Inflammatory macrophage treated with lipopolysaccharide for 1 hour (primary cell): ENCODE measurements at regions not wholly inside any gene's neighbourhood (a gene's known extent, or its start where the extent isn't known, plus 50 kb on each side); places are given as distances from the start of the nearest gene placed in this dataset.
"Not testable (repeated sequence)": the region's sequence is repeated elsewhere in the genome, so short reads cannot be mapped to it uniquely, and the experiment has no call there.

Experiments
- DNase-seq, 2 donors: peaks; one replicate each; pipeline ENCODE4 v3.0.0-alpha.2; 2020 to 2022

DNA sequence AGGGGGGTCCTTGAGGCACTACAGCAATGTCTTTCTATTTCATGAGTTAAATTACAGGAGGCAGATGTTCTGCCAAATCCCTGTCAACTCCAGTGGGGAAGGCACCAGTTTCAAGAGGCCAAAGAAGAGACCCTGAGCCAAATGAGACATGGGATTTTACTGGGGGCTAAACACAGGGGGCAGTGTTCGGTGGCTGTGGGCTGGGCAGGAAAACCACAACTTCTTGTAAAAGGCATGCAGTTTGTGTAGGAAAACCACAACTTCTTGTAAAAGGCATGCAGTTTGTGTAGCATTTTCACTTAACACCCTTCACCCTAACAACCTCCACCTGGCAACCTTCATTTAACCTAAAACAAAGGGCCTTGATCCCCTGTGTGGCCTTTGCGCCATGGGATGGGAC is 61.0 kb downstream of the POLR2M start:
- DNase-seq = no peak

DNA sequence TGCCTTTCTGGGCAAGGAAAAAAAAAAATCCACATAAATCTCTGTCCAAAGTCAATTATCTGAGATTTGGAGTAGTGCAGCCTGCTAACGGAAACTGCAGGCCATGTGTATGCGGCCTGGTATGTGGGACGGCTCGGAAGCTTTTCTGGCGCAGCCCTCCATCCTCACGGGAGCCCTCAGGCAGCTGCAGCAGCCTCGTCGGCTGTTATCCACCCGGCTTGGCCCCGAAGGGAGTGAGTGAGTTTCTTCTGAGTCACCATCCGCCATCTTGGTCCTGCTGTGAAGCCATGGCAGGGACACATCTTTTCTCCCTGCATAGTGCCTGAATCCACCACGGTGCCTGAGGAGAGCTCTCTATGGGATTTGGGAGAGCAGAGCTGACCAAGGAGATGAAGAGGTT is 62.8 kb downstream of the POLR2M start:
- no peak for DNase-seq

DNA sequence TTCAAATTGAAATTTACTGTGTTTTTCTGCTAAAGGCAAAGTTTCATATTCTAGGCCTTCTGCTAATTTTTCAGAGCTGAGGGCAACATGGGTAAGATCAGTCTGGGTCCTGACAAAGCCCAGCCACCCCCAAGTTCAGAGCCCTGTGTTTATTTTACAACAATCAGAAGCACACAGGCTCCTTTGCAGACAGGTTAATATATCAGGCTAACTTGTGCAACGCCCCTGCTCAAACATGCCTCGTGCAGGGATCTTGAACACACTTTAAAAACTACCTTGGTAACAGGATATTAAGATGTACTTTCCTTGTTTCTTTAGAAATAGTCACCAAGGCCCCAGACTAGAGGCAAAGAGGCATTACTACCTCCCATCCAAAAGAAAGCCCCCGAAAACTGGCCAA is 64.0 kb downstream of the POLR2M start:
- DNase-seq = no peak

DNA sequence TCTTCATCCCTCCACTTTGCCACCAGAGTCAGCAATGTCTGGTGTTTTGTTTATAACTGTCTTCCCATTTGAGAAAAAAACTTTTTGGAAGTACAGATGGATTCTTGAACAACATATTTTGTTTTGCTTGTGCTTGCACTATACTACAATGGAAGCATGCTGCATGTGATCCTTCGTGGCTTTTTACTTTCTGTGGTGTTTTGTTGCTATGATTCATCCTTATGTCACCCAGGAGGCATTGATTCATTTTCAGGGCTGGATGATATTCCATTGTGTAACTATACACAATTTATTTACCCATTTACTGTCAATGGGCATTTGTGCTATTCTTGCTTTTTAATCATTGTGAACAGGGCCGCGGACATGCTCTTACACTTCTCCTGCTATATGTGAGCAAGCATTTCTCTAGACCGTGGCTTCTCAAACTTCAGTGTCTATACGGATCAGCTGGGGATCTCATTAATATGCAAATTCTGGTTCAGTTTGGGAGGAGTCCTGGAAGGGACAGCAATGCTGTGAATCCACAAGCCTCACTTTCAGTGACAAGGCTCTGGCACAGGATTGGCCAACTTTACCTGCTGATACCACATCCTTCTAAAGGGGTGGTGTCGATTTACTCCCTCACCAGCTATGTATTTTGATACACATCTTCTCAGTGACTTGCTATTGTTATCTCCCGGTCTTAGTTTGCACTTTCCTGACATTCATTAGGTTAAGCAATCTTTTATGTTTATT is 65.9 kb downstream of the POLR2M start:
- DNase-seq = no peak

DNA sequence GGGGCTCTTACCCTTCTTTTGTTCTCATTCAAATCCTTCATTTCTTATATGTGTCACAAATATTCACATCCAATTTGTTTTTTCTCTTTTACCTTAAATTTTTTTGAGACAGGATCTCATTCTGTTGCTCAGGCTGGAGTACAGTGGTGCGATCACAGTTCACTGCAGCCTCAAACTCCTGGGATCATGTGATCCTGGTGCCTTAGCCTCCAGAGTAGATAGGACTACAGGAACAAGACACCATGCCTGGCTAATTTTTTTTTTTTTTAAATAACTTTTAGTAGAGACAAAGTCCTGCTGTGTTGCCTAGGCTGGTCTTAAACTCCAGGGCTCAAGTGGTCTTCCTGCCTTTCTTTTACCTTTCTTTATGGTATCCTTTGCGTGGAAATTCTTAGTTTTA is 66.5 kb downstream of the POLR2M start:
- no peak for DNase-seq

DNA sequence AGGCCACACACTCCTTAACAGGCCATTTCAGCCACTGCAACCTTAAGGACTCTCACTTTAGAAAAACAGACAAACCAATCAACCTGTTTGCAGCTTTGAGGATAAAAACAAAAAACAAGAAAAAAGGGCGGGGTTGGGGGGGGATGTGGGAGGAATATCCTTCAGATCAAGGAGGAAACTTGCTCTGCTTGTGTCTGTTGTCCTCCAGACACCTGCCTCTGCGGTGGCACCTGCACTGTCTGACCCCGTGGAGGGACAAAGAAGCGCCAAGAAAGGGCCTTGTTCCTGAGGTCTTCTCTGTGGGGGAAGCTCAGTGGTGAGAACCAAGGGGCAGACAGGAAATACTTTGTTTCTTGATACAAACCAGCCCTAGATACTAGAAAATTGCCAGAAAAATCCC is 70.5 kb downstream of the POLR2M start:
- DNase-seq = no peak

DNA sequence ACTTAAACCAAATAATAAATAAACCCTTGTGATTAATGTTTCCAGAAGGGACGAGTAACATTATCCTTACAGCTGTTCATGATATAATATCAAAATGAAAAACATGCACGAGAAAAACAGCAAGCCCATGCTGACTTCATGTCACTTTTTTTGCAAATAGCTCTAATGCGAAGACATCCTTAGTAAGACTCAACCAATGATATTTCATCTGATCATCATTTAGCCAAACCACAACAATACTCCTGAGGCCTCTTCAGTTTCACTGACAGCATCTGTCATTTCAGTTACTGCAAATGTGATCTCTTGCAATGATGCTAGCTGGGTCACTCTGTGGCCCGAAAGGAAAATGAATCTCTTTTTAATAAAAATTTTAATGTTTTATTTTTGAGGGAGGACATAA is 74.0 kb downstream of the POLR2M start:
- DNase-seq = no peak

DNA sequence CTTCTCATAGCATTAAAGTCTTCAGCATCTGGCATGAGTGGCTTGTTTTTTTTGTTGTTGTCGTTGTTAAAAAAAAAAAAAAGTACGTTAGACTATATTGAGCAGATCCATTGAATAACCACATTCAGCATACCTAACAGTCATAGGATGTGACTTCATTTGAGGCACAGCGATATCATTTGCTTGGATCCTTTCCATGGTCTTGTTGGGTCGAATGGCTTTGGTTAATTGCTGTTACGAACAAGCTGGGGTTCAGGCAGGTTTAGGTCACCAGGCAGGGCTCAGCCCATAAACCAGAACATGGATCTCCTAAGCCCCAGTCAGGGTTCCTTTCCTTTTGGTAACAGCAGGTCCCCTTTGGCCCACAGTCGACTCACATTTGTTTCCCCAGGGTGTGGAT is 76.2 kb downstream of the POLR2M start:
- DNase-seq = no peak

DNA sequence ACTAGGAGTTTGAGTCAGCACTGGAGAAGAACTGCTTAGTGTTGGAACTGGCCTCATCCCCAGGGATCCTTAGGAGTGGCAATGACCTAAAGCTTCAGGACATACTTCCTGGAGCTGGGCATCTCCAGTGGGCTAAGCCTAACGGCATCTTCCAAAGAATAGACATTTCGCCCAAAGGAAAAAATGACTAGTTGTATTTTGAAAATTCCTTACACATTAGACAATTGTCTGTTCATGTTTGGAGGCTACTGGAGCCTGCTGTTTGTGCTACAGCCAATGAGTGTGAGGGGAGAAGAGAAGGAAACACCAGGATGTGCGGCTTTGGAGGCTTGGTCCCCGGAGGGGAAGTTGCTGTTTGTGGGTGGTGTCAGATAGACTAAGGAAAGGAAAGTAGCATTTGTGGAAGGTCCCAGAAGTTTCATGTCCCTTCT is 77.6 kb downstream of the POLR2M start:
- DNase-seq = peak; percentile 35 to 37

DNA sequence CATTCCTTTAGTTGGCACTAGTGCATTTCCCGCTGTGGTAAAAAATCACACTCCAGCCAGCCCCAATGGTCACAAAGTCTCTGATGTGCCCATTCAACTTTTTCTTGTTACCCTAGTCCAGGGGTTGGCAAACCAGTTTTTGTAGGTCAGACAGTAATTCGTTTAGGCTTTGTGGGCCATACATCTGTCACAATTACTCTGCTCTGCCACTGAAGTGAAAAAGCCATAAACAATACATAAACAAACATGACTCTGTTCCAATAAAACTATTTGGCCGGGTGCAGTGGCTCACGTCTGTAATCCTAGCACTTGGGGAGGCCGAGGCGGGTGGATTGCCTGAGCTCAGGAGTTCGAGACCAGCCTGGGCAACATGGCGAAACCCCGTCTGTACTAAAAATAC is 78.5 kb downstream of the POLR2M start:
- DNase-seq = no peak

DNA sequence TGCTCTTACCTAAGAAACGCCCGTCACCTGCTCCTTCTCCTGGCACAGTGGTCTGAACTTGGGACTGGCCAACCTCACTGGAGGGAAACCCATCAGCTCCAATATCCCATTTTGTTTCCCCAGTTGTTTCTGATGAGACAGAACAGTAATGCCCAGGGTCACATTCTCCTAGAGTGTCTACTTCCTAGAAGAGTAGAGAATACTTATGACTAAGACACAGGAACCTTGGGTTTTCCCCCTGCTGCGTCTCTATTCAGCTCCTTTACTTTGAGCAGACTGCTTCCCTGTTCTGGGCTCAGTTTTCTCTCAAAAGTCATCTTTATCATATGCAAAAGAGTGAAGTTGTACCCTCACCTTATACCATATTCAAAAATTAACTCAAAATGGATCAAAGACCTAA is 79.4 kb downstream of the POLR2M start:
- DNase-seq = peak; percentile 17 to 25

DNA sequence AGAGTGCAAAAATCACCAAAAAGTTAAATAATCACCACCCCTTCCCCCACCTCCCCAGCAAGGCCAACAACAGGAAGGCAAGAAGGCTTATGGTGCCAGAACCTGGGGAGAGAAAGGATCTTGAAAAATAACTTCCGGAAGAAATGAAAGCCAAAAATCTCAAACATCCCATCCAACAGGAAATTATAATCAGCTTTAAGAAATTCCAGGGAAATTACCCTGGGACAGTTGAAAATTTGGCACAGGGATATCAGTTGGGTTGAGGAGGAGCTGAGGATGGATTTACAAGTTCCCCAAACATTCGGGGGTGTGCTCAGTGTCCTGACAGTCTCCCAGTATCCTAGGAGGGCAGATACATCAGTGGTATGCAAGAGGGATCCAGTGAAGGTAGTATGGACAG is 82.7 kb downstream of the POLR2M start:
- no peak for DNase-seq

DNA sequence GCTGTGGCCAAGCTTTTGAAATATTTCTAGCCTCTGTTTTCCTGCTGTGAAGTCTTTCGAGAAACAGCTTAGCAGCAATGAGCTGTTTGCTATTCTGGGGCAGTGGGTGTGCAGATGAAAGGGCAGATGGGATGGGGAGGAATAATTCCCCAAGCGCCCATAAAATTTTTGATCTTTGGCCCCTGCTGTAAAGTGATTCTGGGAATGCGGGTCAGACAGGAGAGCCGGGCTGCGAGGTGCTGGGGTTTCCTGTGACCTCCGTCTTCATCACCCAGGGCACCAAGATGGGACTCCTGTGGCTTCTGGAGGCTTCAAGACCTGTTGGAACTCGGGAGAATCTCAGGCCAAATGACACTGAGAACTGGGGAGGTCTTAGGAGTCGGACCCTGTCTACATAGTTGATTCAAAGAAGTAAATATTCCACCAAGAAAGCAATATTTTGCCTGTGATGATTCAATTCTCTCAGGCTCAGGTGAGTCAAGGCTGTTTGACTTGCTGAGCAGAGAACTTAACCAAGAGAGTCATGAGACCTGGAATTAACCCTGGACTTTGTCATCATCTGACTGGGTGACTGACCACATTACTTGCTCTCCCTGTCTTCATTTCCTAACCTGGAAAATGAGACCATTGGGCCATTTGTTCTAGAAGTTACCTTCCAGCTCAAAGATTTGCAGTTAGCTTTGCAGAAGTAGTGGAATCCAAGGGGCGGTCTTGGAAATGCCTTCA is 86.4 kb downstream of the POLR2M start:
- DNase-seq = no peak

DNA sequence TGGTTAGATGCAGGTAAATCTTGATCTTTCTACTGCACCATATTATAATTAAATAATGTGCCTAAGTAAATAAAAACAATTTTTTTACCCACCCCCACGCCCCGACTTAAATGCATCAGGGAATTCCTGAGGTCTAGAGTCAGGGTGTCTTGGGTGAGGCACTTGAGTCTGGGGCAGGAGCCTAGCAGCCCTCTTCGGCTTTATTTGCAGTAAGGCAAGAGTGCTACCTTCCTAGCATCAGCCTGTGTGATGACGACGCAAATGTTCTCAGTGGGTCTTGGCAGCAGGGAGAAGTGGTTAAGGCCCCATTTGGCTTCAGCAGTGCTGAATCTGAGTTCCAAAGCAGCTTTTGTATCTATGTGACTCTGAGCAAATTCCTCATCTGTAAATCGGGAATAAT is 88.7 kb downstream of the POLR2M start:
- no peak for DNase-seq

DNA sequence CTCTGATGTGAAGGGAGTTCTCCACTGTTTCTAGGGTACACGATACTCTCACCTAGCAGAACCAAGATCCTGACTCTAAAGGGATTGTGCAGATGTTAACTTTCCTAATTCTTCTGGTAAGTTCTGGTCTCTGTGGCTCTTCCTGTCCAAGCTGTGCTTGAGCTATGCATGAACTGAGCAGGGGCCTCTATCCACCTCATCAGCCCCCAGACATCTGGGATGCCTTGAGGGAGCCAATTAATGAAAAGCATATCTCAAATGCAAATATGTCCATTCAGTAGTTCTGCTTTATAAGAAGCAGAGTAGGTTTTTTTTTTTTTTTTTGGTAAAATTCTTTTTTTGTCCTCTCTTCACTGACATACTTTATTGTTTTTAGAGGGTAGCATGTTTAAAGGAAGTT is 89.6 kb downstream of the POLR2M start:
- no peak for DNase-seq

DNA sequence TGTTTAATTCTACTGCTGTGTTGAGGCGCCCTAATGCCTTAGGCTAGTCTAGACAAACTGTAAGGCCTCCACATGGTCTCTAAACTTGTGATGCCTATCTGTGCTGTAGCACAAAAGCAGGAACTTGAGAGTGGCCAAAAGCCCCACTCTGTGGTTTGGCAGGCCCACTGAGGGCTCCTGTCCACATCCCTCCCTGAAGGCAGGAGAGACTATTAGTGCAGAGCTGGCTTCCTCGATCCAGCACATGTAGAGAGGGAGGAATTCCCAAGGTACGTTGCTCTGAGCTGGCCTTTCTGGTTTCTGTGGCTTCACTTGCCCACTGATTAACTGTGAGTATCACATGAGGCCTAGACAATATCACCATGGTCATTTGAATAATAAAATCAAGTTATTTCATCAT is 90.6 kb downstream of the POLR2M start:
- no peak for DNase-seq

DNA sequence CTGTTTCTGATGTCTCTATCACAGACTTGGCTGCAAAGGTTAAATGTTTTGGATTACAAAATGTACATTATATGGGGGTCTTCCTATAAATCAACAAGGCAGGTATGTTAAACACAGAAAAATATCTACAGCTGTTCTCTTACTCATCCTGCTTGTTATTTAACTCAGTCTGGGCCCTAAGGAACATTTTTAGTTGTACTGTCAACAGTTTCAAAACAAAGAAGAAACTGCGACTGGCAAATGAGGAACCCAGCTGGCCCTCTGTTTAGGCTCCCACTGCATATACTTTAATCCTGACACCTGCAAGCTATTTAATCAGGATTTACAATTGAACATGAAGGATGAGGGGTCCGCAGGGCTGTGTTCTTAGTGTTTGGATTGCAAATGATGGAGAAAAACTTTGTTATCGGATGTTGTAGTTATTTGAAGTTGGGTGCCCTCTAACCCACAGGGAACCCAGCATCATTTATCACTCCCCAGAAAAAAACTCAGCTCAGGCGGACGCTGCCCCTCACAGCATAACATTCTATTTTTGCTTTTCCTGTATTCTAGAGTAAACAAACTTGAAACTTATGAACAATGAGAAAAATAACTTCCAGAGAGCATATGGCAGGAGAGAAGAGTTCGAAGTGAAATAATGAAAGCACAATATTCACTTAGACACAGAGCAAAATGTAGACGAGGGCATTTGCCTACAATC is 91.2 kb downstream of the POLR2M start:
- no peak for DNase-seq

DNA sequence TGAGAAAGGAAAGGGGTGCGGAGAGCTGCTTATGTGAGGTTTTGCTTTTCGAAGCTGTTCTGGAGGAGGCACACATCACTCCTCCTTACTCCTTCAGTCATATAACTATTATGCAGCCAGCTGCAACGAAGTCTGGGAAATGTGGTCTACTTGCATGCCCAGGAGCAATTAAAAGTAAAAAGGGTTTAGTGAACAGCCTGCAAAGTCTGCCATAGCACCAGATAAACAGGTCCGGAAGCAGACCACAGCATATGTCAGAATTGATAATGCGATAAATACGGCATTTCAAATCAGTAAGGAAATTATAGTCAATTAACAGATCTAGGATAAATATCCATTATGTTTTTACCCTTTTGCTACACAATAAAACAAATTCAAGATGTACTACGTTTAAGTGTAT is 99.5 kb downstream of the POLR2M start:
- DNase-seq = no peak

DNA sequence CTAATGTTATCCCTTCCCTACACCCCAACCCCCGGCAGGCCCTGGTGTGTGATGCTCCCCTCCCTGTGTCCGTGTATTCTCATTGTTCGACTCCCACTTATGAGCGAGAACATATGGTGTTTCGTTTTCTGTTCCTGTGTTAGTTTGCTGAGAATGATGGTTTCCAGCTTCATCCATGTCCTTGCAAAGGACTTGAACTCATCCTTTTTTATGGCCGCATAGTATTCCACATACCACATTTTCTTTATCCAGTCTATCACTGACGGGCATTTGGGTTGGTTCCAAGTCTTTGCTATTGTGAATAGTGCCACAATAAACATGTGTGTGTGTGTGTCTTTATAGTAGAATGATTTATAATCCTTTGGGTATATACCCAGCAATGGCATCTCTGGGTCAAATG is 102.8 kb downstream of the POLR2M start:
- DNase-seq = not testable (repeated sequence)

DNA sequence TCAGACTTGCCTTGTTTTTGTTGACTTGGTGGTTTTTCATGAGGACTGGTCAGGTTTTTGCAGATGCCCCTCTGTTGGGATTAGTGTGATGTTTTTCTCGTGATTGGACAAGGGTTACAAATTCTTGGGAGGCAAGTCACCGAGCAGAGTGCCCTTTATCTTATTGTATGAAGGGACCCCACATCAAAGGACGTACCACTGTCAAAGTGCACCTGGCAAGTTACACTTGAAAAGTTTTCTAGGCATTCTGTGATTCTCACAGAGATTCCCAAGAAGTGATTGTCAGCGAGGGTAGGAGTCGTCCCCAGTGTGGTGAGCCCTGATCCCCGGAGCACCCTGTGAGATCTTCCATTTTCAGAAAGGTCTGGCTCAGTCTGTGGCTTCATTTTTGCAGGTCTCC is 110.1 kb downstream of the POLR2M start:
- DNase-seq = no peak

DNA sequence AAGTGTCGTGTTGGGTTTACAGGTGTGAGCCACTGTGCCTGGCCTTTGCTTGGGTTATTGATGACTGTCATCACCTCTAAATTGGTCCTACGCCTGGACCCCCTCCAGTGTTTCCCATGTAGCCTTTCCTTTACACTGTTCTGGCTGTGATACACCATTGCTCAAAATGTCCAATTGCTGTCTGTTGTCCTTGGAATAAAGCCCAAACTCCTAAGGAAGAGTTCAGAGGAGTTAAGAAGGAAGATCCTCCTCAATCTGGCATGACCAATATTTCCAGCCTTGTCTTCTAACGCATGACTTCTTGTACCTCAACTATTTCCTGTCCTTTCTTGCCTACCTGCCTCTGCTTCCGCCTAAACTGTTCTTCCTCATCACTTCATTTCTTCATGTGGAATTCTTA is 113.1 kb downstream of the POLR2M start:
- no peak for DNase-seq

DNA sequence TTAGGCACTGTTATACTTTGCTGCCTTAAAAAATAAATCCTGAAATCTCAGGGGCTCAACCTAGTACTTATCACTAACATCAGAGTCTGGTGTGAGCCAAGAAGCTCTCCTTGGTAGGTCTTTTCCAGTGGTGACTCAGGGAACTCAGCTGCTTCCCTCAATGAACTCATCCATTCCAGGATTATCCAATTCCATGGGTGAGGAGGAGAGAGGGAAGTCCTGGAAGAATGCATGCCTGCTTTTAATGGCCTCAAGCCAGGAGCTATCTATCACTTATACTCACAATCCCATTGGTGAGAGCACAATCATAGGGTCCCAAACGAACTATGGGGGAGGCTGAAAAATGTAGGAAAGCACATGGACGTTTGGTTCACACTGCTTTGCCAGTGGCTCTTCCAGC is 113.6 kb downstream of the POLR2M start:
- DNase-seq = no peak

DNA sequence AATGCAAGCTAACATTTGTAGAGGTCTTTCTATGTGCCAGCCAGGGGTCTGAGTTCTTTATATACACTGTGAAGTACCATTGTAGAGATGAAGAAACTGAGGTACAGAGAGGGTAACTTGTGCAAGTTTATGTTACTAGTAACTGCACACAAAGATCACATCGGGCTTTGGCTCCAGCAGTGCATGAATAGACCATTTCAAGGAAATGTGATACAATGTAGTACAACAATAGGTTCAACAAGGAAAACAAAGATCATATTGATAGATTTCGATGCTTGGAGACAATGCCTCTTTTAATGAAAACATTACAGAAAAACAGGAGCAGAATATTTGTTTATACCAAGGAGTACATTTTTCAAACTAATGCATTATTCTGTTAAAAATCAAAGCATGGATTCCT is 115.3 kb downstream of the POLR2M start:
- DNase-seq = no peak

DNA sequence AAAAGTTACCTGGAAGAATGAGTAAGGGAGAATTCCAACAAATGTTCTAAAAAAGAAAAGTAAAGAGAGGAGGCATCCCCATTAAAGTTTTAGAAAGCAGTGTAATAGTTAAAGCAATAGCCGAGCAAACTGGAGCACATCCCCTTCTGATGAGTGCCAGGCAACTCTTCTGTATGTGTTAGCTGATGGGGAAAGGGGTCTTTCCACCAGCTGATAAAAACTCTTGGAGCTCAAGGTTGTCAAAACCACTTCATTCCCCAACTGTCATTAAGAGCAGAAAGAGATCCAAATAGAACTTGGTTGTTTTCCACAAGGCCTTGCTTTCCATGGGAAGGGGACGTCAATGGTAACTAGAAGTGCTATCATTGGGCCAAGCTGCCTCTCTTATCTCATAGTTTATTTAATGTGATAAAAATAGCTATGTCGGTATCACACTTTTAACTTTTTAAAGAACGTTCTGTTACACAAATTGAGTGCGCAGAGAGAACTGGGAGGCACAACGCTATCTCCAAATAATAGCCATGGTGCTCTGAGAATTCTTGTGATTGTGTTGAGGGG is 116.9 kb downstream of the POLR2M start:
- DNase-seq = no peak
